SW 1271 (cell line): ENCODE measurements at regions not wholly inside any gene's neighbourhood (a gene's known extent, or its start where the extent isn't known, plus 50 kb on each side); places are given as distances from the start of the nearest gene placed in this dataset.
"Not testable (repeated sequence)": the region's sequence is repeated elsewhere in the genome, so short reads cannot be mapped to it uniquely, and the experiment has no call there.

Experiments
- DNase-seq, 2 experiments: peaks; one replicate each; lab custom pipeline; 2025; lab: John Stamatoyannopoulos, UW

DNA sequence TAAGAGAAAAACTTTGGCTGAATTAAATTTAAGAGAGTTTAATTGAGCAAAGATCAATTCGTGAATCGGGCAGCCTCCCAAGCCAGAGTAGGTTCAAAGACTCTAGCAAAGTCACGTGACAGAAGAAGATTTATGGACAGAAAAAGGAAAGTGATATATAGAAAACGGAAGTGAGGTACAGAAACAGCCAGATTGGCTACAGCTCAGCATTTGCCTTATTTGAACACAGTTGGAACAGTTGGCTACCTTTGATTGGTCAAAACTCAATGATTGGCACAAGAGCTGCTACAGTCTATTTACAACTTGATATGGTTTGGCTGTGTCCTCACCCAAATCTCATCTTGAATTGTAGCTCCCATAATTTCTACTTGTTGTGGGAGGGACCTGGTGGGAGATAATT, 102.6 kb downstream of the PLG start:
- no peak for DNase-seq

DNA sequence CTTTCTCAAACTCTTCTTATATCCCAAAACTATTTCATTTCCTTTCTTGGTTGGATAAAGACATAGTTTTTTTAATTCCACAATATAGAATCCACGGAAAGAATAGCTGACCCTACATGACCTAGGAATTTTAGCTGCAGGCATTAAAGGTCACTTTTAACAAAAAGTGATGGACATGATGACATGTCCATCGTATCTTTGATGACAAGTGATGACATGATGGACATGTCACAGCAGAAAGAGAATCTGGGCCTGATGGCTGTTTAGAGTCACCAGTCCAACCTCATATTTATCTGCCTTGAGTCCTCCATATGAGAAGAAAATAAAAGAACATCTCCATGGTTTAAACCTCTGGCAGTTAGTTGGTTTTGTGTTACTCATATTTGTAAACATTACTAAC, 106.2 kb downstream of the PLG start:
- DNase-seq: no peak

DNA sequence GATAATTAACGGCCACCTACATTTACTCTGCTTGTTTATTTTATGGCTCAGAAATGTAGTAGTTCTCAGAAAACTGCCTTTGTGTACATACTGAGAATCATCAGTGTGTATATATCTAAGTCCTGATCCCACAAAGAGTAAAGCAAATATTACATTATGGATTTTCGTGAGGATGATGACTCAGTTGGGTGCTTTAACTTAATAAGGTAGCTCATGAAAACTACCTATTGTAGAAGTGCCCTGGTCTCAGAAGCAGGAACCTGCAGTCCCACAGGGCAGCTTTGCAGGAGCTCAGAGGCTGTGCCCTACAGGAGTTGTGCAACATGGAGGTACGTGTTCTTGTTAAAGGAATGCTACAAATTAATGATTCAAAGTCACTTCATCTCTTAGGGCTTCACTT, 108.2 kb downstream of the PLG start:
- no peak for DNase-seq

DNA sequence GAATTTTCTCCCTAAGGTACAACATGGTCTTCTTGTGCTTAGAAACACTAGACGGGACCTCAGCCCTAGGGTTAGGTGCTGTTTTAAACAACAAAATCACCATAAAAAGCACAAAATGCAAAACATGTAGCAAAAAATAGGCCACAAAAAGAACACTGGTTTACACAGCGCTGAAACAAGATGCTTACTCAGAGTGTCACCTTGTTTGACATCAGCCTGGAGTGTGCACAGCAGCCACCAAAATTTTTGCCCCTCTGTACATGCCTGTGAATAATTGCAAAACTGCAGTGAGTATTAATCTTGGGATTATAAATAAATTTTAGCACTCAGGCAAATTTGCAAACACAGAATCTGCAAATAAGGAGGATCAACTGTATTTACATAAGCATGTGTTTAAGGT, 110.1 kb downstream of the PLG start:
- no peak for DNase-seq

DNA sequence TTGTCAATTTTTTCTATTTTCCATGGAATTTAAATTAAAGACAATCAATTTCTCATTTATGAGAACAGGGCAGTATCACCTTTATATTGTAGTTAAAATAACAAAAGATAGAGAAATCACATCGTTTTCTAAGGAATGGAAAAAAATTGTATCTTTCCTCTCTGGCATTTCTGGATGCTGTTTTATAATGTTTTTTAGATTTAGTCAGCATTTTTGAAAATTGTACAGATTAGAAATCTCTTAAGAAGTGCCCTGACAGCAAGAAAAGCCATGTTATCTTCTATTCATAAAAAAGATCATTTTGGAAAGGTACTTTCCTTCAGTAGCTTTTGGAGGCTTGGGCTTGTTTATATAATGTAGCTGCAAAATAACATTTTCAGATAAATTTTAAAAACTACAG, 116.9 kb downstream of the PLG start:
- no peak for DNase-seq

DNA sequence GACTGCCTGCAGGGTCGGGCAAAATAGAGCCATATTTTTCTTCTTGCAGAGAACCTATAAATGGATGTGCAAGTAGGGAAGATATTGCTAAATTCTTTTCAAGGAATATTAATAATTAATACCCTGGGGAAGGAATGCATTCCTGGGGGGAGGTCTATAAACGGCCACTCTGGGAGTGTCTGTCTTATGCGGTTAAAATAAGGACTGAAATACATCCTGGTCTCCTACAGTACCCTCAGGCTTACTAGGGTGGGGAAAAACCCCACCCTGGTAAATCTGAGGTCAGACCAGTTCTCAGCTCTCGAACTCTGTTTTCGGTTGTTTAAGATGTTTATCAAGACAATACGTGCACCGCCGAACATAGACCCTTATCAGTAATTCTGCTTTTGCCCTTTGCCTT, 118.6 kb downstream of the PLG start:
- not testable (repeated sequence) for DNase-seq

DNA sequence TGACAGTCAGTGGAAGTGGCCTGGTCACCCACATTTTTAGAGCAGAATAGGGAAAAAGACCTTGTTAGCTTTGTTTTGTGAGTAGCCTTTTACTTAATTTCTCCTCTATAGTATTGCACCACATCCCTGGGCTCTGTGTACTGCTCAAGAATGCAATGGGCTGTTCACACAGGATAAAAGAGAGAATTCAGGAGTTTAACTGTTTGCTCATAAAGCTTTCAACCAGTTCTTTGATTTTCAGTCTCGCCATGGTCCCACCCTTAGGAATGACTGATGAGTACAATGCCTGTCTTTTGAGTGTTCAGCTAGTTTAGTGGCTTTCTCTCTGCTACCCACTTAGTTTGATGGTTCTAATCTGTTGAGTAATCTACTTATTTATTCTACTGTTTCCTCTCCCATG, 129.7 kb downstream of the PLG start:
- no peak for DNase-seq

DNA sequence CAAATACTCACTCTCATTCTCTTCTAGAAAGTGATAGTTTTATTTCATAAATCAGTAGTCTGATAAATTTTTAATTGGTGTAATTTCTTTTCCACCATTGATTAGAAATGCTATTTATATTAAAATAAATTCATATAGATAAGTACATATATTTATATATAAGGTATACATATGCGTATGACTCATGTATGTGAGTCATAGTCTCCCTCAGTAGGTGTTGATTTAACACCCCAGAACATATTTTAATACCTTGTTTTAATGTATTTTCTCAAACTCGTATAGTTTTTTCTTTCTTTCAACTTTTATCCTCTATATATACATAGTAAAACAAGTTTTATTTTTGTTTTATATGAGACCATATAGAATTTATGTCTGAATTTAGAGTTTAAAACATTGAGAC, 130.4 kb downstream of the PLG start:
- no peak for DNase-seq

DNA sequence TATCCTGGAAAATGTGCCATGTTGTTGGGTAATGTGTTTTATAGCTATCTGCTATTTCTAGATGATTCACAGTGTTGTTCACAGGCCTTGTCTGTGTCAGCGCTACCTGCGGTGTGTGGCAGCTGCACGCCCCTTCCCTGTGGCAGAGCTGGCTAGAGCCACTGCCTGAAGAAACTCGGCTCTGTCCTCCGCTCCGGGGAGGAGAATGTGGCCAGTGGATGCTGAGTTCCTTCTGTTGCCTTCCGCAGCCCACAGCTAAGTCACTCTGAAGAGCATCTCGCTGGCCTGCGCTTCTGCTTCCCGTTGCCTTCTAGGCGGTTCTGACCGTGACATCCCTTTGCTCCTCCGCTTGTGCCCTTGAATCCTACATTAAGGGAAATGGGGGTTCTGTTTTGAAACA, 135.1 kb downstream of the PLG start:
- no peak for DNase-seq

DNA sequence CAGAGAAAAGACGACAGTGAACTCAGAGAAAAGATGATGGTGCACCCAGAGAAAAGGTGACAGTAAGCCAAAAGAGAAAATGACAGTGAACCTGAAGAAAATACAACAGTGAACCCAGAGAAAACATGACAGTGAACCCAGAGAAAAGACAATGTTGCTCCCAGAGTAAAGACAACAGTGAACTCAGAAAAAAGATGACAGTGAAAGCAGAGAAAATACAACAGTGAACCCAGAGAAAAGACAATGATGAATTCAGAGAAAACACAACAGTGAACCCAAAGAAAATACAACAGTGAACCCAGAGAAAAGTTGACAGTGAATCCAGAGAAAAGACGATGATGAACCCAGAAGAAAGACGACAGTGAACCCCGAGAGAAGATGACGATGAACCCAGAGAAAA, 140.5 kb upstream of the MAP3K4 start:
- no peak for DNase-seq

DNA sequence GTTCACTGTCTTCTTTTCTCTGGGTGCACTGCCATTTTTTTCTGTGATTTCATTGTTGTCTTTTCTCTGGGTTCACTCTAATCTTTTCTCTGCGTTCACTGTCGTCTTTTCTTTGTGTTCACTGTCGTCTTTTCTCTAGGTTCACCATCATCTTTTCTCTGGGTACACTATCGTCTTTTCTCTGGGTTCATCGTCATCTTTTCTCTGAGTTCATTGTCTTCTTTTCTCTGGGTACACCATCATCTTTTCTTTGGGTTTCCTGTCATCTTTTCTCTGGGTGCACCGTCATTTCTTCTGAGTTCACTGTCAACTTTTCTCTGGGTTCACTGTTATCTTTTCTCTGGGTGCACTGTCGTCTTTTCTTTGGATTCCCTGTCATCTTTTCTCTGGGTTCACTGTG, 137.6 kb upstream of the MAP3K4 start:
- no peak for DNase-seq

DNA sequence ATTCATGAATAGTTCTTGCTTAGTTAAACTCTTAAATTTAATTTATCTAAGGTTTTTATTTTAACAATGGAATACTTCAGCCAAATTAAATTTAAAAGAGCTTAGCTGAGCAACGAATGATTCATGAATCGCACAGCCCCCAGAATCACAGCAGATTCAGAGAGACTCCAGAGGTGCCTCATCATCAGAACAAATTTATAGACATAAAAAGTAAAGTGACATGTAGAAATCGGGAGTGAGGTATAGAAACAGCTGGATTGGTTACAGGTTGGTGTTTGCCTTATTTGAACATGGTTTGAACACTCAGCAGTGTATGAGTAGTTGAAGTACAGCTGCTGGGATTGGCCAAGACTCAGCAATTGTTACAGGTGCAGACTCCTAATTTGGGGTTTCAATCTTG, 132.7 kb upstream of the MAP3K4 start:
- DNase-seq: no peak

DNA sequence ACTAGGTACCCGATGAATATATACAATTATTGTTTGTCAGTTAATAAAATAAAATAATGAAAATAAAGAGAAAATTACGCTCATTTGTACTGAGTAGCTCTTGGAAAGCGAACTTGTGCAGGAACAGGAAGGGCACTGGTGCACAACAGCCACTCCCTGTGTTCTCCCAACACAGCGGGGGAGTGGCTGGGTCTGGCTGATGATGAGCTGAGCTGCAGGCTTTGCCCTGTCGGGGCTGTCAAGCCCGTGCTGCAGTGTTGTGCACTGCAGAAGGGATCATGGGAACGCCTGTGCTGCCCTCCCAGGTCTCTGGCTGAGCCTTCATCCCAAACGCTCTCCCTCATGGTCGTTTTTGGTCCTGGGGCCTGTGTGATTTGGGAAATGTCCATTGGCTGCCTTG, 131.7 kb upstream of the MAP3K4 start:
- DNase-seq: no peak

DNA sequence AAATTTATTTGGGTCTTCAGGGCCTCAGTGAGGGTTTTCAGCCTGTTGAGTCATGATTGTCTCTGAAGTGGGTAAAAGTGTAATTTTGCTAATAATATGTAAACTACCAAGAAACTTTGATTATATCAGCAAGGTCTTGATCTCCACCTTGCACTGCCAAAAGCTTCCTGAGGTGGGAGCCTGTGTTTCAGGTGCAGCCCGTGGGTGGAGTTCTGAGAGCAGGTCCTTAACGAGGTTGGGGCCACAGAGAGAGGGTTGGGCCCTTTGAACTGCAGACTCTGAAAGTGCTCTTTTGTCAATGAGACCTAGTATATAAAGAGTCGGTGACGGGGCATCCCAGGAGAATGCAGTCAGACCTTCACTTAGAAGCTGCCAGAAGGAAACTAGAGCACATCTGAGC, 129.7 kb upstream of the MAP3K4 start:
- no peak for DNase-seq

DNA sequence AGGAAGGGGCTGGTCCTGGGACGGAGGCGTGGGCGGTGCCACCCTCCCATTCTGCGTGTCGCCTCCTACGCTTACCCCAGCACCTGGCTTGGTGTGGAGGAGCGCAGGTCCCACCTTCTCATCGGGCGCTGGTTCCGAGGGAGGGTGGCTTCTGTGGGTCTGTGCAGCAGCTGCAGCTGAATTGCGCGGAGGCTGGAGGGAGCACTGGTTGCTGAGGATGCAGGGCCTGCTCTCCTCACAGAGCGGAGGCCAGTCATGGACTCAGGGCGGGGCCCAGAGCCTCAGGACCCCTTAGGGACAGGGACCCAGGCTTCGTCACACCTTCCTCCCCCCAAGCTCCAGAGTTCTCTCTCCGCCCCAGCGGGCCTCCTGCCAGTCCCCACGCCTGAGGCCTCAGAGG, 127.8 kb upstream of the MAP3K4 start:
- DNase-seq: no peak

DNA sequence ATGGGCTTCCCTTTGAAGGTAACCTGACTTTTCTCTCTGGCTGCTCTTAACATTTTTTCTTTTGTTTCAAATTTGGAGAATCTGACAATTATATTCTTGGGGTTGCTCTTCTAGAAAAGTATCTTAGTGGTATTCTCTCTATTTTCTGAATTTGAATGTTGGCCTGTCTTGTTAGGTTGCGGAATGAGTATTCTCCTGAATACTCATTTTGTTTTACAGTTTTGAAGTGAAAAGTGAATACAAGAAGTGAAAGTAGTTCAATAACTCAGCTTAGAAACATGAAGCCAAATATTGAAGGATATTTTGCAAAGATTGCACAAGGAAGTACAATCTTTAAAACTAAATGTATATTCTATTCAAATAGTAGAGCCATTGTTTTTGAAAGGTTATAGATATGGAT, 120.2 kb upstream of the MAP3K4 start:
- DNase-seq: no peak

DNA sequence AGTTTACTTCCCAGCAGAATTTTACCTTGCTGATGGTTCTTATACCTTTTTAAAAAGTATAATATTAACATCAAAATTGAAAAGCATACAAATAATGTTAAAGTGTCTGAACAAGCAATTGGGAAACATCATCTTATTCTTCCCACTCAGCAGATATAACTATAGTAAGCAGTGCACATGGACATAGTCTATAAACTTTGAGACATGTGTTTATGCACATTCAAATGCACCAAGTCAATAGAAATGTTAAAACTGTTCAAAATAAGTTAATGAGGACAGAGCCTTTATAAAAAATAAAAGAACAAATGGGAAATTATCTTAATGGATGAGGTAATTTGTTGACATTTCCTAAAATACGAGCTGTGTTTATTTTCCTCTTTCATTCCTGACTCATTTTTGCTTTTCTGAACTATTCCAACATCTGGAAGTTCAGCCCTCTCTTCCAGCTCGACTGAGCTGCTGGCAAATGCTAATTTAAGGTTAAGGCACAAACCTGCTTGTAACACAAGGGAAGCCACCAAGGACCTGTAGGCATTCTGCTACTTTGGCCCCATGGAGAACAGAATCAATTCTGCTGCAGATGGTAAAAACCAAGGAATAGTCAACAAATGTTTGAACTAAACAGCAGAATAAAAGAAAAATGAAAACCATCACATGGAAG, 110.3 kb upstream of the MAP3K4 start:
- no peak for DNase-seq

DNA sequence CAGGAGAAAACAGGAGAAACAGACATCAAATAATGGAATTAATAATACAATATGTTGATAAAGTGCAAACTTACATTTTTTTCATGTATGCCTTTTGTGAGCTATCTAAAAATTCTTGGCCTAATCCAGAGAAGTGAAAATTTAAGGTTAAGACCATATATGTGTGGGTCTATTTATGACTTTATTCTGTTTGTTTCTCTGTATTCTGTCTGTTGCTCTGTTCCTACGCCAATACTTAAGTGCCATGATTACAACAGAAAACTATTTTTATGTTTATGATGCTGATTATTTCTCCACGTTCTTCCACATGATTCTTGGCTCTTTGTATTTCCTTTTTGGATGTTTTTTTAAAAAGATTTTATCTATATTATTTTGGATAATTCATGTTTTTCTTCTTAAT, 109.6 kb upstream of the MAP3K4 start:
- no peak for DNase-seq

DNA sequence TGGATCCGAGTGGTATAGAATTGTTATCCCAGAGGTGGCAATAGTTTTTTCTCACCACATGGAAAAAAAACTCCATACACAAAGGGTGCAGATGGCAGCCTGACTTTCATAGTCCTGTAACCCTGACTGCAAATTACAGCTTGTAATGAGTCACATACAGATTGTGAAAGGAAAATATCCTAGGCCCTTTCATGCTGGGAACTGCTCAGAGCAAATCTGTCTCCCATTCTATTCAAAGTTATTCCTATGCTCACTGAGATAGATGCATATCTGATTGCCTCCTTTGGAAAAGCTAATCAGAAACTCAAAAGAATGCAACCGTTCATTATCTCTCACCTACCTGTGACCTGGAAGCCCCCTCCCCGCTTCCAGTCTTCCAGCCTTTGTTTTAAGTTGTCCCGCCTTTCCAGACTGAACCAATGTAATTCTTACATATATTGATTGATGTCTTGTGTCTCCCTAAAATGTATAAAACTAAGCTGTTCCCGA, 108.7 kb upstream of the MAP3K4 start:
- no peak for DNase-seq

DNA sequence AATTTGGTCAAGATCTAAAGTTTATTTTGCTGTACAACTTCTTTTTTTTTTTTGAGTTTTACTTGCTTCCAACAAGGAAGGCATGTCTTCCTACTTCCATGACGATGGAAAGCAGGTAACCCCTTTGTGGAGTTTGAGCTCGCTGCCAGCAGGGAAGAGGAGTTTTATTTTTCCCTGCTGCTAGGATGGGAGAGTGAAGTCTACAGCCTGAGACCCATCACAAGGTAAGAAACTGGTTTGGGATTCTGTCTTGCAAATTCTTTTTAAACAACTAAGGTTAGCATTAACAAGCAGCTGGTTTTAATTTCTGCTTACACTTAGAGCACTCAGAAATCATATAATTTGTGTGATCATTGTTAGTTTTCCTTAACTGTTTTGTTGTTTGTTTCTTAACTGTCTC, 108.0 kb upstream of the MAP3K4 start:
- DNase-seq: no peak

DNA sequence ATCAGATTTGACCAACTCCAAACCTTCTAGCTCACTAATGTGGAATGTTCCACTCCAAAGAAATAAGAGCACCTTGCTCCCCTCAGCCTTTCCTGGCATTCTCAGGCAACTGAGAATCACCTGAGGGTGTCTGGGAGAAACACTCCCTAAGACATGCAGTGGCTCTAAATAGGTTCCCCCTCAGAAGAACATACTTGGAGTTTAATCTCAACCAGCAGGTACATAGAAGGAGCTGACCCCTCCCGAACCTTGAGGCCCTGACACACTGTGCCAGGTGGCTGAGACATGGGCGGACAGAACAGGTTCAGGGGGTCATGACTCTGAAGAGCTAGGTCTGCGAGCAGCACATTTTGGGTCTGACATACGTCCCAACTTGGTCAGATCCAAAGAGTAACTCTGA, 107.6 kb upstream of the MAP3K4 start:
- no peak for DNase-seq

DNA sequence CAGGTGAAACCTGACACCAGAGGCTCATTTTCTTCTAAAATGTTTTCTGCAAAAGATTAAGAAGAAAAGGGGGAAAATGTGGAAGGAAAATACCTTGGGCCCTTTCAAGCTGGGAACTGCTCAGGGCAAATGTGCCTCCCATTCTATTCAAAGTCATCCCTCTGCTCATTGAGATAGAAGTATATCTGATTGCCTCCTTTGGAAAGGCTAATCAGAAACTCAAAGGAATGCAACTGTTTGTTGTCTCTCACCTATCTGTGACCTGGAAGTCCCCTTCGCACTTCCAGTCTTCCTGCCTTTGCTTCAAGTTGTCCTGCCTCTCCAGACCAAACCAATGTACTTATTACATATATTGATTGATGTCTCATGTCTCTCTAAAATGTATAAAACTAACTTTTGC, 102.4 kb upstream of the MAP3K4 start:
- not testable (repeated sequence) for DNase-seq

DNA sequence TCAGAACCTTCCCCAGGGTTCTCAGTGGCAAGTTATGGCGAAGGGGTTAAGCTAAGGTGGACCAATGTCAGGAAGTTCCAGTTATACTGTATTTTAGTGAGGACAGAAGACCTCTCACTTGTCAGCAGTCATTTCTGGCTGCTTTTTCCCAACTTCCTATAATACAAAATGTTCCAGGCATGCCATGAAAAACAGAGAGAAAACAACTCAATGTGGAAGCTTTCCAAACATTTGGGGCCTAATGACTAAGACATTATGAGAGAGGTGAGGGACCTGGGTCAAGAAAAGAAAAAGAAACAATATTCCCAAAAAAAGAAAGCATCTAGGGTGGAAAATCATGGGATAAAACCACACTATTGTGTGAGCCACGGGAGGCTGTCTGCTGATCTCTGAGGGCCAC, 99.9 kb upstream of the MAP3K4 start:
- no peak for DNase-seq

DNA sequence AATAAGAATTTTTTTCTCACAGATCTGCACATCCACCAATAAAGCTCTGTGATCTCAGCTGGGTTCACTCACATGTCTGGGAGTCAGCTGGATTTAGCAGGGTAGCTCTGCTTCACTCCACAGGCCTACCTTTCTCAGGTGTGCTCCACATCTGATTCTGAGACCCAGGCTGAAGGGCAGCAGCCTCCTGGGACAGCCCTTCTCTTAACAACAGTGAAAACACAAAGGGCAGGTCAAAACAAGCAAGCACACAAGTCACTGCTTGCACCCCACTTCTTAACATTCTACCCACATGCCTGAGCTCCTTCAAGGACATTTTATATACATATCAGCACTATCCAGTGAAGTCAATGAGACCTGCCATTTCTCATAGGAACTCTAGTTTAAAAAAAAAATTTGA, 96.0 kb upstream of the MAP3K4 start:
- DNase-seq: no peak
